ENCODE measurements at regions not wholly inside any gene's neighbourhood (a gene's known extent, or its start where the extent isn't known, plus 50 kb on each side); places are given as distances from the start of the nearest gene placed in this dataset.

DNA sequence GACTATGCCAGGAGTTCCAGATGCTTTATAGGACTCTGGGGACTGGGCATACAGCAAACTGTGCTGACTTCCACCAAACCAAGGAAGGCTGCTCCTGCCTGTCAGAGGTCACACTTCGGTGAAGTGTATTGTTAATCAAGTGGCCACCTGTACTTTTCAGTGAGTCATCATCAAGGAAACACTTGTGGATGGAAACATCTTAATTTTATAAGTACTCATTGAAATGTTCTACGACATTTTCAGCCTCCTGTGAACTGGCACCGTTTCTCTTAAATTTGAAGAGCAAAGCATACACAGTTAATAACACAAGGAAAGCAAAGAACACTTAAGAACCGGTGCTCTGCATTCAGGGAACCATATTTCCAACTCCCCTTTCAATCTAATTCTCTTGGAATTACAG, 801.7 kb upstream of the DPPA4 start:
- Histone ChIP-seq H3K4me1 (no peaks in the 10 kb centered on the region), H3K27ac (no peak overlapping the region), H3K9me3 (no peaks in the 10 kb centered on the region), H3K27me3 (no peaks in the 10 kb centered on the region), H3K4me3 (no peak overlapping the region), H3K36me3 (no peaks in the 10 kb centered on the region)
- DNase-seq: no peak
- intact Hi-C loops (cut with DNase I; ENCODE audit: low total_unique reads): no loop called here
- TF ChIP-seq, protein P1, sequence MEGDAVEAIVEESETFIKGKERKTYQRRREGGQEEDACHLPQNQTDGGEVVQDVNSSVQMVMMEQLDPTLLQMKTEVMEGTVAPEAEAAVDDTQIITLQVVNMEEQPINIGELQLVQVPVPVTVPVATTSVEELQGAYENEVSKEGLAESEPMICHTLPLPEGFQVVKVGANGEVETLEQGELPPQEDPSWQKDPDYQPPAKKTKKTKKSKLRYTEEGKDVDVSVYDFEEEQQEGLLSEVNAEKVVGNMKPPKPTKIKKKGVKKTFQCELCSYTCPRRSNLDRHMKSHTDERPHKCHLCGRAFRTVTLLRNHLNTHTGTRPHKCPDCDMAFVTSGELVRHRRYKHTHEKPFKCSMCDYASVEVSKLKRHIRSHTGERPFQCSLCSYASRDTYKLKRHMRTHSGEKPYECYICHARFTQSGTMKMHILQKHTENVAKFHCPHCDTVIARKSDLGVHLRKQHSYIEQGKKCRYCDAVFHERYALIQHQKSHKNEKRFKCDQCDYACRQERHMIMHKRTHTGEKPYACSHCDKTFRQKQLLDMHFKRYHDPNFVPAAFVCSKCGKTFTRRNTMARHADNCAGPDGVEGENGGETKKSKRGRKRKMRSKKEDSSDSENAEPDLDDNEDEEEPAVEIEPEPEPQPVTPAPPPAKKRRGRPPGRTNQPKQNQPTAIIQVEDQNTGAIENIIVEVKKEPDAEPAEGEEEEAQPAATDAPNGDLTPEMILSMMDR (IDR thresholded peaks at IDR 0.05): no peak
- no peak for TF ChIP-seq POLR2A (IDR thresholded peaks at IDR 0.05)

DNA sequence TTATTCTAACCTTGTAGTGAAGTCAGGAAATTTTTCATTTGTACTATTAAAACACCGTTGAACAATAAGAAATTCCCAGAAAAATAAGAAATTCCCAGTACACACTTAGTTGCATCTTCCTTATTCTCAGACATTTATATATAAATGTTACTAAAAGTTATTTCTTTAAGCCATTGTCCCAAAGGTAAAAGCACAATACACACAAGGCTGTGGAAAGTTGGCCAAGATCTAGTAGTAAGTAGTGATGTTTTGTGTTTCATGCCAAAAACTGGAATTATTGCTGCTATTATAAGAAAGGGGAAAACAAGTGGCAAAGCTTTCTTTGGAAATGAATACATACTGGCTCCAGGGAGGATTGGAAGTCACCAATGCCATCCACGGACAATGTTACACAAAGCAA, 802.5 kb upstream of the DPPA4 start:
- Histone ChIP-seq H3K27me3 (no peaks in the 10 kb centered on the region), H3K4me3 (no peak overlapping the region), H3K9me3 (no peaks in the 10 kb centered on the region), H3K36me3 (no peaks in the 10 kb centered on the region), H3K4me1 (no peaks in the 10 kb centered on the region), H3K27ac (no peak overlapping the region)
- TF ChIP-seq, protein P1 (IDR thresholded peaks at IDR 0.05): no peak
- TF ChIP-seq POLR2A (IDR thresholded peaks at IDR 0.05): no peak
- no peak for DNase-seq
- intact Hi-C loops (cut with DNase I; ENCODE audit: low total_unique reads): no loop called here

GRCh38 chr3:110149763-110150162, 812.4 kb upstream of the DPPA4 start:
- H3K27me3 ChIP-seq: no peaks in the 10 kb centered on the region
- DNase-seq: no peak
- intact Hi-C loops (cut with DNase I; ENCODE audit: low total_unique reads): no loop called here
- no peak overlapping the region for H3K4me3 ChIP-seq
- H3K36me3 ChIP-seq: no peaks in the 10 kb centered on the region
- H3K9me3 ChIP-seq: no peaks in the 10 kb centered on the region
- H3K4me1 ChIP-seq: no peaks in the 10 kb centered on the region
- TF ChIP-seq POLR2A (IDR thresholded peaks at IDR 0.05): no peak
- TF ChIP-seq, protein P1 (IDR thresholded peaks at IDR 0.05): no peak
- no peak overlapping the region for H3K27ac ChIP-seq

- no peak for DNase-seq
Measured at GRCh38 chr3:110157221-110157620, 819.9 kb upstream of the DPPA4 start.

GRCh38 chr3:110164632-110165369, 827.5 kb upstream of the DPPA4 start:
- Histone ChIP-seq H3K27ac (no peak overlapping the region), H3K9me3 (no peaks in the 10 kb centered on the region), H3K27me3 (no peaks in the 10 kb centered on the region), H3K4me3 (no peak overlapping the region), H3K36me3 (no peaks in the 10 kb centered on the region), H3K4me1 (no peaks in the 10 kb centered on the region)
- no peak for TF ChIP-seq POLR2A (IDR thresholded peaks at IDR 0.05)
- TF ChIP-seq, protein P1 (IDR thresholded peaks at IDR 0.05): no peak
- no peak for DNase-seq
- intact Hi-C loops (cut with DNase I; ENCODE audit: low total_unique reads): no loop called here

More at GRCh38 chr3:110157221-110157620, 819.9 kb upstream of the DPPA4 start:
- H3K27ac ChIP-seq: no peak overlapping the region
- no peaks in the 10 kb centered on the region for H3K36me3 ChIP-seq
- no peak overlapping the region for H3K4me3 ChIP-seq
- intact Hi-C loops (cut with DNase I; ENCODE audit: low total_unique reads): no loop called here
- no peaks in the 10 kb centered on the region for H3K27me3 ChIP-seq
- no peaks in the 10 kb centered on the region for H3K9me3 ChIP-seq
- TF ChIP-seq POLR2A (IDR thresholded peaks at IDR 0.05): no peak
- TF ChIP-seq, protein P1 (IDR thresholded peaks at IDR 0.05): no peak
- no peaks in the 10 kb centered on the region for H3K4me1 ChIP-seq

Data from uterus (tissue), 3 donors.